HEK293 (cell line): ENCODE measurements at regions not wholly inside any gene's neighbourhood (a gene's known extent, or its start where the extent isn't known, plus 50 kb on each side); places are given as distances from the start of the nearest gene placed in this dataset.

ENCODE experiments used
- CTCF ChIA-PET: fragments of 350-600 bp; formaldehyde crosslinking; extraction: SDS; loops from one replicate; lab custom pipeline; 2021; ENCODE audit warnings: antibody characterized with exemption; lab: Yijun Ruan, JAX
- POLR2A ChIA-PET: fragments of 300-600 bp; formaldehyde crosslinking; extraction: SDS; loops from one replicate; lab custom pipeline; 2020; ENCODE audit warnings: antibody characterized with exemption, inconsistent platforms; lab: Yijun Ruan, JAX
- H3K27ac ChIP-seq: fragments of 200-500 bp; sonication (Bioruptor generic); 2 replicates; pipeline ENCODE4 v1.5.1; 2014; ENCODE audit warnings: low read depth, low read length, control low read depth, inconsistent platforms; ENCODE audit errors: extremely low read depth
- H3K36me3 ChIP-seq, 2 experiments: fragments of 200-500 bp in 1 of 2; sonication (Bioruptor generic) in 1 of 2; 1 replicate in 1 of 2; 2 replicates in 1 of 2; pipeline ENCODE4 v1.5.1; 2014 to 2017; ENCODE audit warnings: inconsistent platforms in 2 of 2, low read length in 2 of 2; ENCODE audit not compliant: control insufficient read depth in 2 of 2, insufficient read depth in 1 of 2
- H3K4me1 ChIP-seq: fragments of 200-500 bp; sonication (Bioruptor generic); 2 replicates; pipeline ENCODE4 v1.5.1; 2014; ENCODE audit warnings: mild to moderate bottlenecking, low read length, inconsistent platforms; ENCODE audit not compliant: control insufficient read depth, insufficient read depth
- H3K4me3 ChIP-seq: 2 replicates; pipeline ENCODE4 v1.5.1; 2011; ENCODE audit warnings: low read depth, mild to moderate bottlenecking, control low read depth, low read length, moderate library complexity
- H3K9me3 ChIP-seq: fragments of 200-500 bp; sonication (Bioruptor generic); 2 replicates; pipeline ENCODE4 v1.5.1; 2014; ENCODE audit warnings: low read depth, low read length, inconsistent platforms; ENCODE audit not compliant: control insufficient read depth, insufficient read depth
- MZF1 ChIP-seq: fragments of 450-650 bp; formaldehyde crosslinking; IDR thresholded peaks from 2 replicates; pipeline ENCODE4 v1.5.1; 2017; ENCODE audit warnings: missing biosample characterization, missing genetic modification characterization, borderline replicate concordance
- TCF7L2 ChIP-seq: IDR thresholded peaks from 2 replicates; pipeline ENCODE4 v1.6.1; 2011; ENCODE audit warnings: low read depth, mild to moderate bottlenecking, inconsistent platforms, low read length, moderate library complexity, borderline replicate concordance
- ZIC2 ChIP-seq: fragments of 450-650 bp; formaldehyde crosslinking; IDR thresholded peaks from 2 replicates; pipeline ENCODE4 v1.5.1; 2016; ENCODE audit warnings: missing biosample characterization, missing genetic modification characterization
- ZNF10 ChIP-seq: fragments of 450-650 bp; formaldehyde crosslinking; IDR thresholded peaks from 2 replicates; pipeline ENCODE4 v1.5.1; 2017; ENCODE audit warnings: missing biosample characterization, missing genetic modification characterization
- ZNF266 ChIP-seq: fragments of 450-650 bp; formaldehyde crosslinking; IDR thresholded peaks from 2 replicates; pipeline ENCODE4 v1.5.1; 2016; ENCODE audit warnings: missing biosample characterization, missing genetic modification characterization, low read depth
- ZNF335 ChIP-seq: fragments of 450-650 bp; formaldehyde crosslinking; conservative IDR thresholded peaks from 2 replicates; pipeline ENCODE4 v1.5.1; 2016; ENCODE audit warnings: missing biosample characterization, missing genetic modification characterization
- ZNF350 ChIP-seq: fragments of 450-650 bp; formaldehyde crosslinking; IDR thresholded peaks from 2 replicates; pipeline ENCODE4 v1.5.0; 2017; ENCODE audit warnings: missing biosample characterization, mild to moderate bottlenecking, missing genetic modification characterization
- ZNF785 ChIP-seq: fragments of 450-650 bp; formaldehyde crosslinking; IDR thresholded peaks from 2 replicates; pipeline ENCODE4 v1.5.1; 2016; ENCODE audit warnings: missing biosample characterization, missing genetic modification characterization
- ZNF792 ChIP-seq: fragments of 450-650 bp; formaldehyde crosslinking; IDR thresholded peaks from 2 replicates; pipeline ENCODE4 v1.5.1; 2016; ENCODE audit warnings: missing biosample characterization, missing genetic modification characterization
- TF ChIP-seq, protein P1 (sequence below): fragments of 450-650 bp; formaldehyde crosslinking; IDR thresholded peaks from 2 replicates; pipeline ENCODE4 v1.5.1; 2017; ENCODE audit warnings: missing biosample characterization, missing genetic modification characterization
- TF ChIP-seq, protein P2 (sequence below): fragments of 450-650 bp; formaldehyde crosslinking; IDR thresholded peaks from 2 replicates; pipeline ENCODE4 v1.5.1; 2016; ENCODE audit warnings: missing biosample characterization, missing genetic modification characterization
- TF ChIP-seq, protein P3 (sequence below): fragments of 450-650 bp; formaldehyde crosslinking; IDR thresholded peaks from 2 replicates; pipeline ENCODE4 v1.5.1; 2016; ENCODE audit warnings: missing biosample characterization, missing genetic modification characterization
- TF ChIP-seq, protein P4 (sequence below): fragments of 450-650 bp; formaldehyde crosslinking; IDR thresholded peaks from 2 replicates; pipeline ENCODE4 v1.5.1; 2016; ENCODE audit warnings: missing biosample characterization, missing genetic modification characterization
- TF ChIP-seq, protein P5 (sequence below): fragments of 450-650 bp; formaldehyde crosslinking; IDR thresholded peaks from 2 replicates; pipeline ENCODE4 v1.5.1; 2017; ENCODE audit warnings: missing biosample characterization, missing genetic modification characterization
- TF ChIP-seq, protein P6 (sequence below): fragments of 450-650 bp; IDR thresholded peaks from 2 replicates; pipeline ENCODE4 v1.5.1; 2018; ENCODE audit warnings: missing biosample characterization, mild to moderate bottlenecking, missing genetic modification characterization

DNA sequence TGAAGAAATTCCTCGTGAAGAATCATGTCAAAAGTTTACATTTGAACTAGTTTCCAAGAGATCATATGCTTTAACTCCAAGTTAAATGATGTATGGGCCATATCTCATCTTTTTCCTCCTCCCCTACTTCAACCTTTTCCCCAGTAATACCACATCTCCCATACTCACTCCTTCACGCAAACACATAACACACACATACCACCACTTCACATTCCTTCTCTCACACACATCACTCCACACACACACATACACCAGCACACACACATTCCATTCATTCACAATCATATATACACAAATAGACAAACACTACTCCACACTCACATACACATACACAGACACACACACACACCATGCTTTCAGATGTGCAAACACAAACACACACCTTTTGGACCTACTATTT, 769.0 kb upstream of the NR2F2 start:
- no peaks in the 10 kb centered on the region for H3K36me3 ChIP-seq
- POLR2A ChIA-PET: no interaction called here
- H3K4me3 ChIP-seq: no peak overlapping the region
- CTCF ChIA-PET: no interaction called here
- TF ChIP-seq ZNF266 (tag by site-specific recombination) (peak; percentile 30; the same call in 1 of the 2 replicates), ZNF792 (peak; percentile 27; the same call in 1 of the 2 replicates), ZNF350 (tag by site-specific recombination) (no peak), ZNF335 (tag by site-specific recombination) (peak; percentile 9; the same call in 1 of the 2 replicates)
- TF ChIP-seq, all 188 proteins: peak for 3
- Histone ChIP-seq H3K4me1 (peaks cover 24% of the 10 kb centered on the region), H3K9me3 (no peaks in the 10 kb centered on the region), H3K27ac (no peak overlapping the region)

DNA sequence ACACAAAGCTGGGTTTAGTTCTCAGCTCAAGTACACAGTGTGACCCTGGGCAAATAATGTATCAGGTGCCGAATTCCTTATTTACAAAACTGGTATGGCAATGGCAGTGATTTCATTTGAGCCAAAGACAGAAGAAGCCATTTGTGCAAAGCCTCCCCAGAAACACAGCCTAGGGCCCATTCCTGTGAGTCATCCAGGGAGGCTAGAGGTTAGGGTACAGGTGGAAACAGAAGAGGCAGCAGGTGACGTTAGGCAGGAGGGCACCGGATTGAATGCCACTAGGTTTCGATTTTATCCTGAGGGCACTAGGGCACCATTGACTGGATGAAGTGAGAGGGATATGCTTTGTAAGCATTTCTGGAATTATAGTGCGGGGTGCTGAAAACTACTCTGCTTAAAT, 766.9 kb upstream of the NR2F2 start:
- H3K27ac ChIP-seq: no peak overlapping the region
- CTCF ChIA-PET: interaction anchor here (0.9 kb wide), 1 partner anchor 13 kb away, joined by 4 read pairs; no protein-coding TSS in a partner anchor
- peaks cover 12% of the 10 kb centered on the region for H3K4me1 ChIP-seq
- H3K36me3 ChIP-seq: no peaks in the 10 kb centered on the region
- POLR2A ChIA-PET: no interaction called here
- TF ChIP-seq ZNF10 (tag by site-specific recombination): peak; percentile 79; the same call in 1 of the 2 replicates
- TF ChIP-seq, protein P1, sequence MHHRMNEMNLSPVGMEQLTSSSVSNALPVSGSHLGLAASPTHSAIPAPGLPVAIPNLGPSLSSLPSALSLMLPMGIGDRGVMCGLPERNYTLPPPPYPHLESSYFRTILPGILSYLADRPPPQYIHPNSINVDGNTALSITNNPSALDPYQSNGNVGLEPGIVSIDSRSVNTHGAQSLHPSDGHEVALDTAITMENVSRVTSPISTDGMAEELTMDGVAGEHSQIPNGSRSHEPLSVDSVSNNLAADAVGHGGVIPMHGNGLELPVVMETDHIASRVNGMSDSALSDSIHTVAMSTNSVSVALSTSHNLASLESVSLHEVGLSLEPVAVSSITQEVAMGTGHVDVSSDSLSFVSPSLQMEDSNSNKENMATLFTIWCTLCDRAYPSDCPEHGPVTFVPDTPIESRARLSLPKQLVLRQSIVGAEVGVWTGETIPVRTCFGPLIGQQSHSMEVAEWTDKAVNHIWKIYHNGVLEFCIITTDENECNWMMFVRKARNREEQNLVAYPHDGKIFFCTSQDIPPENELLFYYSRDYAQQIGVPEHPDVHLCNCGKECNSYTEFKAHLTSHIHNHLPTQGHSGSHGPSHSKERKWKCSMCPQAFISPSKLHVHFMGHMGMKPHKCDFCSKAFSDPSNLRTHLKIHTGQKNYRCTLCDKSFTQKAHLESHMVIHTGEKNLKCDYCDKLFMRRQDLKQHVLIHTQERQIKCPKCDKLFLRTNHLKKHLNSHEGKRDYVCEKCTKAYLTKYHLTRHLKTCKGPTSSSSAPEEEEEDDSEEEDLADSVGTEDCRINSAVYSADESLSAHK: no peak
- TF ChIP-seq, all 188 proteins: peak for 1
- Histone ChIP-seq H3K4me3 (no peak overlapping the region), H3K9me3 (no peaks in the 10 kb centered on the region)

DNA sequence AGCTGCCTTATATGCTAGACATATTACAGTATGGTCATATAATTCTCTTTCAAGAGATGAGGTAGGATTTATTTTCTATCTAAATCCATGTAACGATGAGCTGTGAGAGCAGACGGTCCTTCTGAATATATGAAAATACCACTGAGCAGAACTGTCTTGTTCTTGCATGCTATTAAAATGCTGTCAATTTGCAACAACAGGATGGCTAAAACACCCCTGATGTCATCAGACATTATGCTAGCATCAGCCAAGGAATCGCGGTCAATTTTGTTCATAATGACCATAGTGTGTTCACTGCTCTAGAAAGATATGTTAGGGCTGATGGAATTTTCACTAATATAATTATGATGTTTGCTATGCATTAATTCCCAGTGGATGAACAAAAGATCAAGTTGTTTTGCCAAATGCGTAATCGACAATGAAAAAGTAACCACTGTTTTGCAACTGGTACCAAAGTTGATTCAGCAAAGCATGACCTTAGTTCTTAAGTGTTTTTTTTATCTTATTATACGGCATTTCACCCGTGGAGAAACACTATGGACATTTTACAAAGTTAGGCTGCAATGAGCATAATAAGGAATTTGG, 765.4 kb upstream of the NR2F2 start:
- H3K4me3 ChIP-seq: no peak overlapping the region

DNA sequence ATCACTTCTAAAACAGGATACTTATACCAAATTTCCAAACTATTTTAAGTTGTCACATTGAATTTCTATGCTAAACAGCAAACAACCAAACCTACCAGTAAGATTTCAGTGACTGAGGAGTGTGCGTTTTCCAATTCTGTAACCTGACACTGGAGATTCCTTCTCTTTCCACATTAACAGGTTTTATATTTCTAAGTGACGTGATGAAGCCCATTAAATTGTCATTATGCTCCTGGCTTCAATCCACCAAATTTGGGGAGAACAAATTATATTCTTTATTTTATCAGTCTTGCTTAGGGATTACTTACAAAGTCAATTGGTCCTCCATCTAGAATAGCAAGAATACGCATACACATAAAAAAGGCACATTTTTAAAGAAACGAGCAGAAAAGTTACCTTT, 764.8 kb upstream of the NR2F2 start:
- ChIA-PET CTCF (interaction anchor here (0.6 kb wide), 1 partner anchor 1036 kb away, joined by 3 read pairs; no protein-coding TSS in a partner anchor), POLR2A (no interaction called here)
- Histone ChIP-seq H3K36me3 (no peaks in the 10 kb centered on the region), H3K9me3 (no peaks in the 10 kb centered on the region), H3K4me1 (peaks cover 10% of the 10 kb centered on the region), H3K27ac (no peak overlapping the region), H3K4me3 (no peak overlapping the region)
- TF ChIP-seq, protein P2, sequence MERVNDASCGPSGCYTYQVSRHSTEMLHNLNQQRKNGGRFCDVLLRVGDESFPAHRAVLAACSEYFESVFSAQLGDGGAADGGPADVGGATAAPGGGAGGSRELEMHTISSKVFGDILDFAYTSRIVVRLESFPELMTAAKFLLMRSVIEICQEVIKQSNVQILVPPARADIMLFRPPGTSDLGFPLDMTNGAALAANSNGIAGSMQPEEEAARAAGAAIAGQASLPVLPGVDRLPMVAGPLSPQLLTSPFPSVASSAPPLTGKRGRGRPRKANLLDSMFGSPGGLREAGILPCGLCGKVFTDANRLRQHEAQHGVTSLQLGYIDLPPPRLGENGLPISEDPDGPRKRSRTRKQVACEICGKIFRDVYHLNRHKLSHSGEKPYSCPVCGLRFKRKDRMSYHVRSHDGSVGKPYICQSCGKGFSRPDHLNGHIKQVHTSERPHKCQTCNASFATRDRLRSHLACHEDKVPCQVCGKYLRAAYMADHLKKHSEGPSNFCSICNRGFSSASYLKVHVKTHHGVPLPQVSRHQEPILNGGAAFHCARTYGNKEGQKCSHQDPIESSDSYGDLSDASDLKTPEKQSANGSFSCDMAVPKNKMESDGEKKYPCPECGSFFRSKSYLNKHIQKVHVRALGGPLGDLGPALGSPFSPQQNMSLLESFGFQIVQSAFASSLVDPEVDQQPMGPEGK: 0 out of 2 replicates have a peak, but pooled peaks have one; percentile 15
- TF ChIP-seq, protein P3, sequence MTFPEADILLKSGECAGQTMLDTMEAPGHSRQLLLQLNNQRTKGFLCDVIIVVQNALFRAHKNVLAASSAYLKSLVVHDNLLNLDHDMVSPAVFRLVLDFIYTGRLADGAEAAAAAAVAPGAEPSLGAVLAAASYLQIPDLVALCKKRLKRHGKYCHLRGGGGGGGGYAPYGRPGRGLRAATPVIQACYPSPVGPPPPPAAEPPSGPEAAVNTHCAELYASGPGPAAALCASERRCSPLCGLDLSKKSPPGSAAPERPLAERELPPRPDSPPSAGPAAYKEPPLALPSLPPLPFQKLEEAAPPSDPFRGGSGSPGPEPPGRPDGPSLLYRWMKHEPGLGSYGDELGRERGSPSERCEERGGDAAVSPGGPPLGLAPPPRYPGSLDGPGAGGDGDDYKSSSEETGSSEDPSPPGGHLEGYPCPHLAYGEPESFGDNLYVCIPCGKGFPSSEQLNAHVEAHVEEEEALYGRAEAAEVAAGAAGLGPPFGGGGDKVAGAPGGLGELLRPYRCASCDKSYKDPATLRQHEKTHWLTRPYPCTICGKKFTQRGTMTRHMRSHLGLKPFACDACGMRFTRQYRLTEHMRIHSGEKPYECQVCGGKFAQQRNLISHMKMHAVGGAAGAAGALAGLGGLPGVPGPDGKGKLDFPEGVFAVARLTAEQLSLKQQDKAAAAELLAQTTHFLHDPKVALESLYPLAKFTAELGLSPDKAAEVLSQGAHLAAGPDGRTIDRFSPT (tag by site-specific recombination): 0 out of 2 replicates have a peak, but pooled peaks have one; percentile 46
- peak; percentile 38; the same call in 1 of the 2 replicates for TF ChIP-seq MZF1 (tag by site-specific recombination)
- TF ChIP-seq, protein P4, sequence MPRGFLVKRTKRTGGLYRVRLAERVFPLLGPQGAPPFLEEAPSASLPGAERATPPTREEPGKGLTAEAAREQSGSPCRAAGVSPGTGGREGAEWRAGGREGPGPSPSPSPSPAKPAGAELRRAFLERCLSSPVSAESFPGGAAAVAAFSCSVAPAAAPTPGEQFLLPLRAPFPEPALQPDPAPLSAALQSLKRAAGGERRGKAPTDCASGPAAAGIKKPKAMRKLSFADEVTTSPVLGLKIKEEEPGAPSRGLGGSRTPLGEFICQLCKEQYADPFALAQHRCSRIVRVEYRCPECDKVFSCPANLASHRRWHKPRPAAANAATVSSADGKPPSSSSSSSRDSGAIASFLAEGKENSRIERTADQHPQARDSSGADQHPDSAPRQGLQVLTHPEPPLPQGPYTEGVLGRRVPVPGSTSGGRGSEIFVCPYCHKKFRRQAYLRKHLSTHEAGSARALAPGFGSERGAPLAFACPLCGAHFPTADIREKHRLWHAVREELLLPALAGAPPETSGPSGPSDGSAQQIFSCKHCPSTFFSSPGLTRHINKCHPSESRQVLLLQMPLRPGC (tag by site-specific recombination): peak; percentile 58; the same call in 1 of the 2 replicates
- TF ChIP-seq, protein P5, sequence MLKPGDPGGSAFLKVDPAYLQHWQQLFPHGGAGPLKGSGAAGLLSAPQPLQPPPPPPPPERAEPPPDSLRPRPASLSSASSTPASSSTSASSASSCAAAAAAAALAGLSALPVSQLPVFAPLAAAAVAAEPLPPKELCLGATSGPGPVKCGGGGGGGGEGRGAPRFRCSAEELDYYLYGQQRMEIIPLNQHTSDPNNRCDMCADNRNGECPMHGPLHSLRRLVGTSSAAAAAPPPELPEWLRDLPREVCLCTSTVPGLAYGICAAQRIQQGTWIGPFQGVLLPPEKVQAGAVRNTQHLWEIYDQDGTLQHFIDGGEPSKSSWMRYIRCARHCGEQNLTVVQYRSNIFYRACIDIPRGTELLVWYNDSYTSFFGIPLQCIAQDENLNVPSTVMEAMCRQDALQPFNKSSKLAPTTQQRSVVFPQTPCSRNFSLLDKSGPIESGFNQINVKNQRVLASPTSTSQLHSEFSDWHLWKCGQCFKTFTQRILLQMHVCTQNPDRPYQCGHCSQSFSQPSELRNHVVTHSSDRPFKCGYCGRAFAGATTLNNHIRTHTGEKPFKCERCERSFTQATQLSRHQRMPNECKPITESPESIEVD (tag by site-specific recombination): peak; percentile 87

More for the DNA sequence above, 765.4 kb upstream of the NR2F2 start:
- no peak overlapping the region for H3K27ac ChIP-seq
- CTCF ChIA-PET: interaction anchor here (0.5 kb wide), 1 partner anchor 9 kb away, joined by 5 read pairs; no protein-coding TSS in a partner anchor
- no peaks in the 10 kb centered on the region for H3K9me3 ChIP-seq
- POLR2A ChIA-PET: no interaction called here
- peaks cover 10% of the 10 kb centered on the region for H3K4me1 ChIP-seq
- TF ChIP-seq ZIC2 (tag by site-specific recombination): no peak
- TF ChIP-seq, protein P6, sequence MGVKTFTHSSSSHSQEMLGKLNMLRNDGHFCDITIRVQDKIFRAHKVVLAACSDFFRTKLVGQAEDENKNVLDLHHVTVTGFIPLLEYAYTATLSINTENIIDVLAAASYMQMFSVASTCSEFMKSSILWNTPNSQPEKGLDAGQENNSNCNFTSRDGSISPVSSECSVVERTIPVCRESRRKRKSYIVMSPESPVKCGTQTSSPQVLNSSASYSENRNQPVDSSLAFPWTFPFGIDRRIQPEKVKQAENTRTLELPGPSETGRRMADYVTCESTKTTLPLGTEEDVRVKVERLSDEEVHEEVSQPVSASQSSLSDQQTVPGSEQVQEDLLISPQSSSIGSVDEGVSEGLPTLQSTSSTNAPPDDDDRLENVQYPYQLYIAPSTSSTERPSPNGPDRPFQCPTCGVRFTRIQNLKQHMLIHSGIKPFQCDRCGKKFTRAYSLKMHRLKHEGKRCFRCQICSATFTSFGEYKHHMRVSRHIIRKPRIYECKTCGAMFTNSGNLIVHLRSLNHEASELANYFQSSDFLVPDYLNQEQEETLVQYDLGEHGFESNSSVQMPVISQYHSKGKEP (tag by site-specific recombination): peak; percentile 21; the same call in 1 of the 2 replicates
- 0 out of 2 replicates have a peak, but pooled peaks have one; percentile 0 for TF ChIP-seq TCF7L2
- no peak for TF ChIP-seq ZNF785 (tag by site-specific recombination)
- no peaks in the 10 kb centered on the region for H3K36me3 ChIP-seq
